Transverse colon (tissue), 4 donors: ENCODE measurements at regions not wholly inside any gene's neighbourhood (a gene's known extent, or its start where the extent isn't known, plus 50 kb on each side); places are given as distances from the start of the nearest gene placed in this dataset.

Source experiments
- CTCF ChIP-seq, 5 experiments: fragments of 200-600 bp in 3 of 5; fragments of 450-650 bp in 2 of 5; sonication (generic) in 3 of 5; IDR thresholded peaks; 1 replicate in 2 of 5; 2 replicates in 3 of 5; pipeline ENCODE4 v1.5.1; 2016 to 2017; ENCODE audit warnings: antibody characterized with exemption in 5 of 5, inconsistent platforms in 3 of 5, mild to moderate bottlenecking in 2 of 5, moderate library complexity in 1 of 5
- EP300 ChIP-seq: sonication (generic); formaldehyde crosslinking; IDR thresholded peaks from one replicate; pipeline ENCODE4 v1.6.1; 2017; ENCODE audit warnings: antibody characterized with exemption, low read depth
- POLR2A ChIP-seq: fragments of 450-650 bp; IDR thresholded peaks from one replicate; pipeline ENCODE4 v1.6.1; 2016; ENCODE audit warnings: antibody characterized with exemption, mild to moderate bottlenecking, moderate library complexity
- POLR2AphosphoS5 ChIP-seq, 3 donors: sonication (generic); formaldehyde crosslinking; IDR thresholded peaks; one replicate each; pipeline ENCODE4 v1.6.1; 2016; ENCODE audit warnings: antibody characterized with exemption in 3 of 3

- TF ChIP-seq CTCF (IDR thresholded peaks at IDR 0.05), result no peak
- no peak for TF ChIP-seq POLR2A
- TF ChIP-seq POLR2AphosphoS5 (IDR thresholded peaks at IDR 0.05), result no peak
- TF ChIP-seq EP300, result no peak
Measured at GRCh38 chr1:67948151-67949080, 102.0 kb downstream of the DIRAS3 start.
